Kidney (tissue), 13 donors: ENCODE measurements at regions not wholly inside any gene's neighbourhood (a gene's known extent, or its start where the extent isn't known, plus 50 kb on each side); places are given as distances from the start of the nearest gene placed in this dataset.

ENCODE experiments used
- DNase-seq, 5 donors: peaks; one replicate each; pipeline ENCODE4 v3.0.0-alpha.2; 2013 to 2020
- FAIRE-seq: peaks from 2 replicates; lab custom pipeline; 2012; peaks lifted over from hg19 to GRCh38; lab: Jason Lieb, UNC
- H3K27ac ChIP-seq, 2 donors: one replicate each; pipeline ENCODE4 v1.7.0; 2013; ENCODE audit warnings: low read depth in 2 of 2, low read length in 2 of 2, inconsistent platforms in 1 of 2
- H3K27me3 ChIP-seq: one replicate; pipeline ENCODE4 v1.7.1; 2013; ENCODE audit warnings: low read length, inconsistent platforms; ENCODE audit not compliant: control insufficient read depth, insufficient read depth
- H3K36me3 ChIP-seq, 3 donors: one replicate each; pipeline versions ENCODE4 v1.7.0 to v1.7.1; 2013; ENCODE audit warnings: low read length in 3 of 3, control low read depth in 1 of 3, inconsistent platforms in 1 of 3; ENCODE audit not compliant: insufficient read depth in 3 of 3, control insufficient read depth in 2 of 3
- H3K4me1 ChIP-seq, 3 donors: one replicate each; pipeline versions ENCODE4 v1.7.0 to v1.7.1; 2013; ENCODE audit warnings: low read length in 3 of 3, inconsistent platforms in 1 of 3, low read depth in 1 of 3; ENCODE audit not compliant: control insufficient read depth in 2 of 3, insufficient read depth in 2 of 3
- H3K4me3 ChIP-seq, 3 donors: one replicate each; pipeline versions ENCODE4 v1.7.0 to v1.8.1; 2013; ENCODE audit warnings: low read length in 3 of 3, control low read depth in 1 of 3, inconsistent platforms in 1 of 3
- H3K9ac ChIP-seq, 3 donors: one replicate each; pipeline versions ENCODE4 v1.7.0 to v1.7.1; 2013; ENCODE audit warnings: low read length in 3 of 3, control low read depth in 1 of 3, inconsistent platforms in 1 of 3
- H3K9me3 ChIP-seq, 3 donors: one replicate each; pipeline versions ENCODE4 v1.7.0 to v1.7.1; 2013; ENCODE audit warnings: low read length in 3 of 3, control low read depth in 1 of 3, inconsistent platforms in 1 of 3; ENCODE audit not compliant: control insufficient read depth in 2 of 3, insufficient read depth in 1 of 3
- intact Hi-C: fragments of 100-400 bp; cut with DNase I; formaldehyde crosslinking; loops from one replicate; pipeline ENCODE4 v1.11.1; 2022
- TF ChIP-seq, protein P1 (sequence below): IDR thresholded peaks from 3 replicates; pipeline ENCODE4 v1.5.1; 2012; ENCODE audit warnings: mild to moderate bottlenecking, moderate library complexity, borderline replicate concordance; ENCODE audit not compliant: insufficient read depth; ENCODE audit errors: extremely low read depth
- donor health status: control.
- donor health status: control.
- donor health status: control.
- donor health status: control.
- donor health status: control.
- donor health status: DM: yes; HTN: yes; CAD: no.
- donor health status: Normal renal cell carcinoma (clear cell type).

DNA sequence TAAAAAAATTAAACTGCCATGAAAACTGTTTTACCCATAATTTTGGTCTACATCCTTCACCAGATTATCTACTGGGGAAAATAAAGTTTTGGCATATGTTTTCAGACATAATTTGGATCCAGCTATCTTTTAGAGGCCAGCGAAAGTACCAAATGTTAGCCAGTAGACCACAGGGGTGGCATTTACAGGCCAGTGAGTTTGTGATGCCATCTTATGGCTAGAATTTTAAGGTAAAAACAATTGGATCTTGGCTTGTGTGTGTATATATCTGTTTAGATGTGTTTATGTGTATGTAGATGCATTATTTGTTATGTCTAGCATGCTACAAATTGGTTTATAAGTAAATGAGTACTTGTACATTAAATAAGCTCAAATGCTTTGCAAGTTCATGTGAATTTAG, 322.6 kb downstream of the ASXL3 start:
- intact Hi-C loops = no loop called here
- no peak overlapping the region for H3K27ac ChIP-seq
- DNase-seq = no peak

DNA sequence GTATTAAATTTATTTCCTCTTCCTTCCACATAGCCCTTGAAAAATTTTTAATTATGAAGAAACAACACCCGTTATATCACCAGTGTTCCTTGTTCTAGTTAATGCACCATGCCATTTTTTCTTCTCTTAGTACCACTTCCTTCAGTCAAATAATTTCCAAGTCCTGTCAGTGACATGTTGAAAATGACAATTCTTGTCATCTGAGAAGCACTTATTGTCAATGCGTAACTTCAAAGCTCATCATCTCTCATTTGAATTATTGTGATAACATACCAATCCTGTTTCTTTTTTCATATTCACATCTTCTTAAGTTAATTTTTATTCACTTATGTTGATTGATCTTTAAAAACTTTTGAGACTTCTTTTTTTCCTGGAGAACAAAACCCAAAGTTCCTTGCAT, 320.4 kb downstream of the ASXL3 start:
- FAIRE-seq (no peak), DNase-seq (no peak)
- Histone ChIP-seq H3K27me3 (no peaks in the 10 kb centered on the region), H3K27ac (no peak overlapping the region), H3K36me3 (no peaks in the 10 kb centered on the region), H3K4me3 (no peak overlapping the region), H3K4me1 (no peaks in the 10 kb centered on the region), H3K9me3 (no peaks in the 10 kb centered on the region), H3K9ac (no peak overlapping the region)
- TF ChIP-seq, protein P1, sequence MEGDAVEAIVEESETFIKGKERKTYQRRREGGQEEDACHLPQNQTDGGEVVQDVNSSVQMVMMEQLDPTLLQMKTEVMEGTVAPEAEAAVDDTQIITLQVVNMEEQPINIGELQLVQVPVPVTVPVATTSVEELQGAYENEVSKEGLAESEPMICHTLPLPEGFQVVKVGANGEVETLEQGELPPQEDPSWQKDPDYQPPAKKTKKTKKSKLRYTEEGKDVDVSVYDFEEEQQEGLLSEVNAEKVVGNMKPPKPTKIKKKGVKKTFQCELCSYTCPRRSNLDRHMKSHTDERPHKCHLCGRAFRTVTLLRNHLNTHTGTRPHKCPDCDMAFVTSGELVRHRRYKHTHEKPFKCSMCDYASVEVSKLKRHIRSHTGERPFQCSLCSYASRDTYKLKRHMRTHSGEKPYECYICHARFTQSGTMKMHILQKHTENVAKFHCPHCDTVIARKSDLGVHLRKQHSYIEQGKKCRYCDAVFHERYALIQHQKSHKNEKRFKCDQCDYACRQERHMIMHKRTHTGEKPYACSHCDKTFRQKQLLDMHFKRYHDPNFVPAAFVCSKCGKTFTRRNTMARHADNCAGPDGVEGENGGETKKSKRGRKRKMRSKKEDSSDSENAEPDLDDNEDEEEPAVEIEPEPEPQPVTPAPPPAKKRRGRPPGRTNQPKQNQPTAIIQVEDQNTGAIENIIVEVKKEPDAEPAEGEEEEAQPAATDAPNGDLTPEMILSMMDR = no peak
- intact Hi-C loops = no loop called here

More for the DNA sequence above, 322.6 kb downstream of the ASXL3 start:
- FAIRE-seq = no peak
- Histone ChIP-seq H3K9me3 (no peaks in the 10 kb centered on the region), H3K36me3 (no peaks in the 10 kb centered on the region), H3K9ac (no peak overlapping the region), H3K4me3 (no peak overlapping the region), H3K27me3 (no peaks in the 10 kb centered on the region), H3K4me1 (no peaks in the 10 kb centered on the region)
- TF ChIP-seq, protein P1 = no peak

GRCh38 chr18:33878213-33878612, 300.2 kb downstream of the ASXL3 start:
- Histone ChIP-seq H3K9ac (no peak overlapping the region), H3K4me3 (no peak overlapping the region), H3K9me3 (no peaks in the 10 kb centered on the region), H3K36me3 (no peaks in the 10 kb centered on the region), H3K4me1 (no peaks in the 10 kb centered on the region), H3K27ac (no peak overlapping the region), H3K27me3 (no peaks in the 10 kb centered on the region)
- FAIRE-seq (no peak), DNase-seq (no peak)
- intact Hi-C loops = no loop called here
- TF ChIP-seq, protein P1 = no peak

- intact Hi-C loops = no loop called here
- no peaks in the 10 kb centered on the region for H3K9me3 ChIP-seq
- DNase-seq (no peak), FAIRE-seq (no peak)
- H3K36me3 ChIP-seq = no peaks in the 10 kb centered on the region
- H3K27me3 ChIP-seq = no peaks in the 10 kb centered on the region
- H3K27ac ChIP-seq = no peak overlapping the region
- H3K9ac ChIP-seq = no peak overlapping the region
- H3K4me1 ChIP-seq = no peaks in the 10 kb centered on the region
- TF ChIP-seq, protein P1 = no peak
- no peak overlapping the region for H3K4me3 ChIP-seq
These were observed 297.1 kb downstream of the ASXL3 start for GRCh38 chr18:33875029-33875565.
